ENCODE measurements at regions not wholly inside any gene's neighbourhood (a gene's known extent, or its start where the extent isn't known, plus 50 kb on each side); places are given as distances from the start of the nearest gene placed in this dataset.

GRCh38 chr1:87673748-87674147 is 345.1 kb downstream of the LMO4 start:
- Histone ChIP-seq H3K27ac (no peak overlapping the region), H3K4me1 (no peaks in the 10 kb centered on the region), H3K4me3 (no peak overlapping the region), H3K27me3 (no peaks in the 10 kb centered on the region), H3K9me3 (no peaks in the 10 kb centered on the region), H3K36me3 (replicated peaks in 1 of 2; ENCODE audit: insufficient read depth in 1 of 2, low read depth in 2 of 2) (no peaks in the 10 kb centered on the region)
- intact Hi-C loops (cut with DNase I), result no loop called here
- ATAC-seq (no peak), DNase-seq (no peak)
- TF ChIP-seq POLR2A (IDR thresholded peaks at IDR 0.05), result no peak
- peak in 1 of 7 experiments; percentile 7 for TF ChIP-seq CTCF (IDR thresholded peaks at IDR 0.05)
- 68 to 79% methylated on average over 3 of the region's 3 CpGs for WGBS, 2 donors

GRCh38 chr1:87674791-87675190 is 346.1 kb downstream of the LMO4 start:
- Histone ChIP-seq H3K9me3 (no peaks in the 10 kb centered on the region), H3K4me1 (no peaks in the 10 kb centered on the region), H3K27ac (no peak overlapping the region), H3K4me3 (no peak overlapping the region), H3K36me3 (replicated peaks in 1 of 2; ENCODE audit: insufficient read depth in 1 of 2, low read depth in 2 of 2) (no peaks in the 10 kb centered on the region), H3K27me3 (no peaks in the 10 kb centered on the region)
- intact Hi-C loops (cut with DNase I), result no loop called here
- TF ChIP-seq CTCF (IDR thresholded peaks at IDR 0.05) (no peak), POLR2A (IDR thresholded peaks at IDR 0.05) (no peak)
- DNase-seq (no peak), ATAC-seq (no peak)
- WGBS, 2 donors, result 85 to 92% methylated on average over 5 of the region's 5 CpGs

- Histone ChIP-seq H3K4me1 (no peaks in the 10 kb centered on the region), H3K27ac (no peak overlapping the region), H3K36me3 (replicated peaks in 1 of 2; ENCODE audit: insufficient read depth in 1 of 2, low read depth in 2 of 2) (no peaks in the 10 kb centered on the region), H3K4me3 (no peak overlapping the region), H3K9me3 (no peaks in the 10 kb centered on the region), H3K27me3 (no peaks in the 10 kb centered on the region)
- no peak for TF ChIP-seq POLR2A (IDR thresholded peaks at IDR 0.05)
- no peak for TF ChIP-seq CTCF (IDR thresholded peaks at IDR 0.05)
- ATAC-seq, result no peak
- DNase-seq, result no peak
- WGBS, 2 donors, result 38 to 43% methylated on average over 1 of the region's 1 CpG
- intact Hi-C loops (cut with DNase I), result no loop called here
Measured at GRCh38 chr1:87678266-87678665, 349.6 kb downstream of the LMO4 start.

- no peaks in the 10 kb centered on the region for H3K36me3 ChIP-seq (replicated peaks in 1 of 2; ENCODE audit: insufficient read depth in 1 of 2, low read depth in 2 of 2)
- H3K4me3 ChIP-seq, result no peak overlapping the region
- intact Hi-C loops (cut with DNase I), result no loop called here
- no peaks in the 10 kb centered on the region for H3K9me3 ChIP-seq
- no peak overlapping the region for H3K27ac ChIP-seq
- no peaks in the 10 kb centered on the region for H3K27me3 ChIP-seq
- no peak for TF ChIP-seq POLR2A (IDR thresholded peaks at IDR 0.05)
- no peak for TF ChIP-seq CTCF (IDR thresholded peaks at IDR 0.05)
- ATAC-seq (no peak), DNase-seq (no peak)
- H3K4me1 ChIP-seq, result no peaks in the 10 kb centered on the region
- 88 to 89% methylated on average over 6 to 8 of the region's 8 CpGs for WGBS, 2 donors
Measured at GRCh38 chr1:87682565-87682964, 353.9 kb downstream of the LMO4 start.

- intact Hi-C loops (cut with DNase I), result no loop called here
- WGBS, 2 donors, result 67 to 76% methylated on average over 4 of the region's 4 CpGs
- no peaks in the 10 kb centered on the region for H3K9me3 ChIP-seq
- H3K27ac ChIP-seq, result no peak overlapping the region
- H3K36me3 ChIP-seq (replicated peaks in 1 of 2; ENCODE audit: insufficient read depth in 1 of 2, low read depth in 2 of 2), result no peaks in the 10 kb centered on the region
- no peak for TF ChIP-seq POLR2A (IDR thresholded peaks at IDR 0.05)
- no peak for TF ChIP-seq CTCF (IDR thresholded peaks at IDR 0.05)
- ATAC-seq, result no peak
- no peaks in the 10 kb centered on the region for H3K27me3 ChIP-seq
- no peak for DNase-seq
- H3K4me3 ChIP-seq, result no peak overlapping the region
- no peaks in the 10 kb centered on the region for H3K4me1 ChIP-seq
Measured at GRCh38 chr1:87683196-87683956, 354.7 kb downstream of the LMO4 start.

Data from body of pancreas (tissue), 4 donors.